ENCODE measurements at regions not wholly inside any gene's neighbourhood (a gene's known extent, or its start where the extent isn't known, plus 50 kb on each side); places are given as distances from the start of the nearest gene placed in this dataset.

- TF ChIP-seq EZH2 (IDR thresholded peaks at IDR 0.05; ENCODE audit: low read depth) (no peak), CTCF (conservative IDR thresholded peaks at IDR 0.05) (no peak)
Measured at GRCh38 chr20:47876311-47877088, 91.2 kb upstream of the SULF2 start.
